Left lung (tissue), 4 donors: ENCODE measurements at regions not wholly inside any gene's neighbourhood (a gene's known extent, or its start where the extent isn't known, plus 50 kb on each side); places are given as distances from the start of the nearest gene placed in this dataset.

Source experiments
- ATAC-seq: fragments of 200-7000 bp; cut with Tn5 transposase; one replicate; pipeline ENCODE4 v1.9.1; 2020; ENCODE audit warnings: moderate library complexity
- DNase-seq, 4 donors: peaks; one replicate each; pipeline ENCODE4 v3.0.0-alpha.2; 2013 to 2020
- H3K27ac ChIP-seq, 2 donors: fragments of 200-600 bp; sonication (generic) in 1 of 2; one replicate each; pipeline versions ENCODE4 v1.5.0 to v1.8.0; 2020 to 2021
- H3K27me3 ChIP-seq, 2 donors: fragments of 200-600 bp; sonication (generic) in 1 of 2; one replicate each; pipeline versions ENCODE4 v1.5.0 to v1.8.0; 2020 to 2021
- H3K36me3 ChIP-seq, 2 donors: fragments of 200-600 bp; sonication (generic) in 1 of 2; one replicate each; pipeline versions ENCODE4 v1.5.0 to v1.8.0; 2020 to 2021
- H3K4me1 ChIP-seq, 2 donors: fragments of 200-600 bp; one replicate each; pipeline ENCODE4 v1.8.0; 2021
- H3K4me3 ChIP-seq, 2 donors: fragments of 200-600 bp; sonication (generic) in 1 of 2; one replicate each; pipeline versions ENCODE4 v1.5.0 to v1.8.0; 2020 to 2021; ENCODE audit warnings: mild to moderate bottlenecking in 1 of 2
- H3K9me3 ChIP-seq, 2 donors: fragments of 200-600 bp; sonication (generic) in 1 of 2; one replicate each; pipeline versions ENCODE4 v1.5.0 to v1.8.0; 2020 to 2021
- CTCF ChIP-seq, 2 donors: fragments of 200-600 bp; sonication (generic) in 1 of 2; IDR thresholded peaks; one replicate each; pipeline versions ENCODE4 v1.5.0 to v1.8.0; 2021; ENCODE audit warnings: antibody characterized with exemption in 2 of 2
- intact Hi-C, 2 donors: fragments of 100-400 bp; cut with DNase I; formaldehyde crosslinking; loops; one replicate each; pipeline versions ENCODE4 v1.11.2 to v1.14.2; 2022
- donor health status: DM: no; HTN: yes; CAD: no.
- donor health status: DM: no; HTN: no; CAD: no.

- intact Hi-C loops = no loop called here
- TF ChIP-seq CTCF (IDR thresholded peaks at IDR 0.05) = no peak
These were observed 55.3 kb upstream of the POM121L12 start for GRCh38 chr7:52980129-52980528.

GRCh38 chr7:52973126-52973525, 62.3 kb upstream of the POM121L12 start:
- no peaks in the 10 kb centered on the region for H3K4me1 ChIP-seq
- DNase-seq (no peak), ATAC-seq (no peak)
- H3K27ac ChIP-seq = no peak overlapping the region
- intact Hi-C loops = no loop called here
- H3K9me3 ChIP-seq = no peaks in the 10 kb centered on the region
- no peak overlapping the region for H3K4me3 ChIP-seq
- TF ChIP-seq CTCF (IDR thresholded peaks at IDR 0.05) = no peak
- H3K36me3 ChIP-seq = no peaks in the 10 kb centered on the region
- no peaks in the 10 kb centered on the region for H3K27me3 ChIP-seq

More at GRCh38 chr7:52980129-52980528, 55.3 kb upstream of the POM121L12 start:
- Histone ChIP-seq H3K9me3 (peaks cover 0 to 19% of the 10 kb centered on the region in 2 donors), H3K27me3 (no peaks in the 10 kb centered on the region), H3K36me3 (no peaks in the 10 kb centered on the region), H3K4me1 (no peaks in the 10 kb centered on the region), H3K27ac (no peak overlapping the region), H3K4me3 (no peak overlapping the region)
- no peak for DNase-seq
- ATAC-seq = no peak

GRCh38 chr7:52962402-52963076, 72.9 kb upstream of the POM121L12 start:
- ATAC-seq (peak; percentile 39), DNase-seq (no peak)
- no peak for TF ChIP-seq CTCF (IDR thresholded peaks at IDR 0.05)
- Histone ChIP-seq H3K4me1 (no peaks in the 10 kb centered on the region), H3K9me3 (peaks cover 0 to 3% of the 10 kb centered on the region in 2 donors), H3K4me3 (no peak overlapping the region), H3K27me3 (no peaks in the 10 kb centered on the region), H3K36me3 (no peaks in the 10 kb centered on the region), H3K27ac (no peak overlapping the region)
- intact Hi-C loops = no loop called here

- peaks cover 0 to 3% of the 10 kb centered on the region in 2 donors for H3K9me3 ChIP-seq
- no peak for TF ChIP-seq CTCF (IDR thresholded peaks at IDR 0.05)
- intact Hi-C loops = no loop called here
- H3K27me3 ChIP-seq = no peaks in the 10 kb centered on the region
- ATAC-seq (no peak), DNase-seq (no peak)
- H3K4me1 ChIP-seq = no peaks in the 10 kb centered on the region
- no peak overlapping the region for H3K27ac ChIP-seq
- no peak overlapping the region for H3K4me3 ChIP-seq
- no peaks in the 10 kb centered on the region for H3K36me3 ChIP-seq
These were observed 74.3 kb upstream of the POM121L12 start for GRCh38 chr7:52961084-52961483.

GRCh38 chr7:52959878-52960660, 75.4 kb upstream of the POM121L12 start:
- H3K9me3 ChIP-seq = peaks cover 0 to 3% of the 10 kb centered on the region in 2 donors
- TF ChIP-seq CTCF (IDR thresholded peaks at IDR 0.05) = no peak
- H3K4me1 ChIP-seq = no peaks in the 10 kb centered on the region
- H3K27ac ChIP-seq = no peak overlapping the region
- ATAC-seq = no peak
- no peaks in the 10 kb centered on the region for H3K27me3 ChIP-seq
- intact Hi-C loops = no loop called here
- DNase-seq = no peak
- H3K36me3 ChIP-seq = no peaks in the 10 kb centered on the region
- H3K4me3 ChIP-seq = no peak overlapping the region
